ENCODE measurements at regions not wholly inside any gene's neighbourhood (a gene's known extent, or its start where the extent isn't known, plus 50 kb on each side); places are given as distances from the start of the nearest gene placed in this dataset.
A peak's percentile ranks its signal among the peaks of the same experiment; 100 is the strongest.

GRCh38 chr12:66900616-66901015 lies 221.7 kb upstream of the GRIP1 start:
- Histone ChIP-seq H3K9me2 (ENCODE audit: insufficient read depth, low read length) (no peaks in the 10 kb centered on the region), H3K27ac (ENCODE audit: low read depth, low read length, poor library complexity, severe bottlenecking) (peak overlapping the region; percentile 70), H3K4me1 (ENCODE audit: insufficient read depth, low read length, poor library complexity, severe bottlenecking) (peaks cover 37% of the 10 kb centered on the region), H3K79me2 (ENCODE audit: insufficient read depth, low read depth, low read length) (no peaks in the 10 kb centered on the region), H4K20me1 (ENCODE audit: insufficient read depth, low read length) (no peaks in the 10 kb centered on the region), H3K36me3 (ENCODE audit: insufficient read depth, low read length) (no peaks in the 10 kb centered on the region), H2AFZ (ENCODE audit: low read length) (peak overlapping the region; percentile 79), H3K9me3 (ENCODE audit: low read length) (no peaks in the 10 kb centered on the region), H3K4me2 (ENCODE audit: low read length) (peak overlapping the region; percentile 67), H3K4me3 (ENCODE audit: low read depth, low read length, poor library complexity, severe bottlenecking) (no peak overlapping the region)
- POLR2A ChIA-PET = interaction anchor here (0.7 to 1.7 kb wide), 6 partner anchors 8 to 368 kb away, joined by 3 to 5 read pairs (median 3); partner anchors contain the start of gene CAND1
- intact Hi-C loops (cut with micrococcal nuclease; ENCODE audit: unreplicated experiment) = loop anchor here (1.0 kb wide), 1 partner anchor 369 kb away; the partner anchor contains the start of gene CAND1
- no TSS peak for BruUV-seq (replicated peaks)
- CTCF ChIA-PET (ENCODE audit: unreplicated experiment) = no interaction called here
- DNase-seq (ENCODE audit: low spot score) = no peak
- TF ChIP-seq, protein P1, sequence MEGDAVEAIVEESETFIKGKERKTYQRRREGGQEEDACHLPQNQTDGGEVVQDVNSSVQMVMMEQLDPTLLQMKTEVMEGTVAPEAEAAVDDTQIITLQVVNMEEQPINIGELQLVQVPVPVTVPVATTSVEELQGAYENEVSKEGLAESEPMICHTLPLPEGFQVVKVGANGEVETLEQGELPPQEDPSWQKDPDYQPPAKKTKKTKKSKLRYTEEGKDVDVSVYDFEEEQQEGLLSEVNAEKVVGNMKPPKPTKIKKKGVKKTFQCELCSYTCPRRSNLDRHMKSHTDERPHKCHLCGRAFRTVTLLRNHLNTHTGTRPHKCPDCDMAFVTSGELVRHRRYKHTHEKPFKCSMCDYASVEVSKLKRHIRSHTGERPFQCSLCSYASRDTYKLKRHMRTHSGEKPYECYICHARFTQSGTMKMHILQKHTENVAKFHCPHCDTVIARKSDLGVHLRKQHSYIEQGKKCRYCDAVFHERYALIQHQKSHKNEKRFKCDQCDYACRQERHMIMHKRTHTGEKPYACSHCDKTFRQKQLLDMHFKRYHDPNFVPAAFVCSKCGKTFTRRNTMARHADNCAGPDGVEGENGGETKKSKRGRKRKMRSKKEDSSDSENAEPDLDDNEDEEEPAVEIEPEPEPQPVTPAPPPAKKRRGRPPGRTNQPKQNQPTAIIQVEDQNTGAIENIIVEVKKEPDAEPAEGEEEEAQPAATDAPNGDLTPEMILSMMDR (conservative IDR thresholded peaks at IDR 0.05; ENCODE audit: low read length) = no peak
- no peak for TF ChIP-seq EZH2phosphoT487 (IDR thresholded peaks at IDR 0.05; ENCODE audit: borderline replicate concordance, low read depth, low read length)

DNA sequence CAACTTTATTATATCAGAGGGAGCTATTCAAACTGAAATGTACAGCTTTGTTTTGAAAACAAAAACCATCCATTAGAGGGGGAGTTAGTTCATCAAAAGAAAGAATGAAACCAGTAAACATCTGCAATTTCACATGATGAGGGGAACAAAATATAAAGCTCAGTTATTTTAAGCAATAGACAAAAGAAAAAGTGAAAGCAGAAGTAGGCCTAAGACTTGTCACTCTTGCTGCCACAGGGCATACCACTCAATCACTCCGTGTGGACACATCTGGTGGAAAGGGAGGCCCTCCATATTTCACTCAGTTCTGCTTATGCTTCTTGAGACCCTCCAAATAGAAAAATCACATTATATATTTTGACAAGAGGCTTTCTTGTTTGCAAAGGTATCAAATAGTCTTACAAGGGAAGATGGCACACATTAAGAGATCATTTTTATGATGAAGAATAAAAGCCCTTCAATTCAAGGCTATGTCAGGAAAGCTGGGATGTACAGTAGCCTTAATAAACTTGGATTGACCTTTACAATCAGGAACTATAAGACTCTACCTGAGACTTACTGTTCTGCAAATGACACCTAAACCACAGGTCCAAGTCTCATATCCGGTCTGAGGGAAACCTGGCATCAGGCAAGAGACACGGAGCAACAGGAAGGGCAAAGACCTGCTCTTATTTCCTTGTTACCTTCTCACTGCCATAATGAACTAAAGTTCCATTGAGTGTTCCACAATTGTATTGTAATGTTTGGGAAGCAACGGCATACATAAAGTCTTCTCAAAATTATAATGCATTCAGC lies 222.5 kb upstream of the GRIP1 start:
- ChIA-PET POLR2A (interaction anchor here (0.7 to 1.7 kb wide), 6 partner anchors 7 to 367 kb away, joined by 3 to 5 read pairs (median 3); partner anchors contain the start of gene CAND1), CTCF (ENCODE audit: unreplicated experiment) (no interaction called here)
- Histone ChIP-seq H3K4me3 (ENCODE audit: low read depth, low read length, poor library complexity, severe bottlenecking) (no peak overlapping the region), H2AFZ (ENCODE audit: low read length) (peak overlapping the region; percentile 79; the same call in 1 of the 2 replicates), H3K27ac (ENCODE audit: low read depth, low read length, poor library complexity, severe bottlenecking) (peak overlapping the region; percentile 70), H3K79me2 (ENCODE audit: insufficient read depth, low read depth, low read length) (no peaks in the 10 kb centered on the region), H4K20me1 (ENCODE audit: insufficient read depth, low read length) (no peaks in the 10 kb centered on the region), H3K9me3 (ENCODE audit: low read length) (no peaks in the 10 kb centered on the region), H3K4me1 (ENCODE audit: insufficient read depth, low read length, poor library complexity, severe bottlenecking) (peaks cover 37% of the 10 kb centered on the region), H3K4me2 (ENCODE audit: low read length) (peak overlapping the region; percentile 67), H3K9me2 (ENCODE audit: insufficient read depth, low read length) (no peaks in the 10 kb centered on the region), H3K36me3 (ENCODE audit: insufficient read depth, low read length) (no peaks in the 10 kb centered on the region)
- BruUV-seq (replicated peaks) = no TSS peak
- intact Hi-C loops (cut with micrococcal nuclease; ENCODE audit: unreplicated experiment) = loop anchor here (1.0 kb wide), 1 partner anchor 368 kb away; the partner anchor contains the start of gene CAND1
- peak; percentile 80 for DNase-seq (ENCODE audit: low spot score)
- TF ChIP-seq, protein P1 (conservative IDR thresholded peaks at IDR 0.05; ENCODE audit: low read length) = no peak
- TF ChIP-seq EZH2phosphoT487 (IDR thresholded peaks at IDR 0.05; ENCODE audit: borderline replicate concordance, low read depth, low read length) = no peak

- Histone ChIP-seq H4K20me1 (ENCODE audit: insufficient read depth, low read length) (no peaks in the 10 kb centered on the region), H3K9me2 (ENCODE audit: insufficient read depth, low read length) (no peaks in the 10 kb centered on the region), H3K36me3 (ENCODE audit: insufficient read depth, low read length) (no peaks in the 10 kb centered on the region), H2AFZ (ENCODE audit: low read length) (peak overlapping the region; percentile 79; the same call in 1 of the 2 replicates), H3K4me1 (ENCODE audit: insufficient read depth, low read length, poor library complexity, severe bottlenecking) (peaks cover 37% of the 10 kb centered on the region), H3K79me2 (ENCODE audit: insufficient read depth, low read depth, low read length) (no peaks in the 10 kb centered on the region), H3K27ac (ENCODE audit: low read depth, low read length, poor library complexity, severe bottlenecking) (no peak overlapping the region), H3K9me3 (ENCODE audit: low read length) (no peaks in the 10 kb centered on the region), H3K4me2 (ENCODE audit: low read length) (peak overlapping the region; percentile 67), H3K4me3 (ENCODE audit: low read depth, low read length, poor library complexity, severe bottlenecking) (no peak overlapping the region)
- BruUV-seq (replicated peaks) = no TSS peak
- intact Hi-C loops (cut with micrococcal nuclease; ENCODE audit: unreplicated experiment) = no loop called here
- TF ChIP-seq, protein P1 (conservative IDR thresholded peaks at IDR 0.05; ENCODE audit: low read length) = no peak
- no peak for TF ChIP-seq EZH2phosphoT487 (IDR thresholded peaks at IDR 0.05; ENCODE audit: borderline replicate concordance, low read depth, low read length)
- DNase-seq (ENCODE audit: low spot score) = no peak
- CTCF ChIA-PET (ENCODE audit: unreplicated experiment) = no interaction called here
- POLR2A ChIA-PET = no interaction called here
Measured at GRCh38 chr12:66902020-66902419, 223.1 kb upstream of the GRIP1 start.
